KG1 (cell line): ENCODE measurements at regions not wholly inside any gene's neighbourhood (a gene's known extent, or its start where the extent isn't known, plus 50 kb on each side); places are given as distances from the start of the nearest gene placed in this dataset.

ENCODE experiments used
- DNase-seq: peaks from one replicate; lab custom pipeline; 2025; lab: John Stamatoyannopoulos, UW

GRCh38 chr1:106768077-106768476, 288.4 kb upstream of the PRMT6 start:
- DNase-seq, result no peak

- DNase-seq, result no peak
Measured at GRCh38 chr1:106768501-106768900, 288.0 kb upstream of the PRMT6 start.

- DNase-seq, result no peak
Measured at GRCh38 chr1:106773206-106773605, 283.3 kb upstream of the PRMT6 start.

GRCh38 chr1:106780066-106780465, 276.4 kb upstream of the PRMT6 start:
- no peak for DNase-seq

GRCh38 chr1:106780806-106781569, 275.5 kb upstream of the PRMT6 start:
- DNase-seq, result no peak

- no peak for DNase-seq
Measured at GRCh38 chr1:106785176-106785575, 271.3 kb upstream of the PRMT6 start.

GRCh38 chr1:106787520-106787919, 269.0 kb upstream of the PRMT6 start:
- no peak for DNase-seq

- no peak for DNase-seq
Measured at GRCh38 chr1:106789686-106790085, 266.8 kb upstream of the PRMT6 start.

- DNase-seq, result no peak
Measured at GRCh38 chr1:106791041-106791440, 265.4 kb upstream of the PRMT6 start.

- DNase-seq, result no peak
Measured at GRCh38 chr1:106793651-106794050, 262.8 kb upstream of the PRMT6 start.

GRCh38 chr1:106798991-106799390, 257.5 kb upstream of the PRMT6 start:
- DNase-seq, result no peak

GRCh38 chr1:106802181-106802580, 254.3 kb upstream of the PRMT6 start:
- DNase-seq, result no peak

GRCh38 chr1:106814418-106814817, 242.1 kb upstream of the PRMT6 start:
- no peak for DNase-seq

GRCh38 chr1:106817575-106817974, 238.9 kb upstream of the PRMT6 start:
- no peak for DNase-seq

GRCh38 chr1:106831511-106831910, 225.0 kb upstream of the PRMT6 start:
- DNase-seq, result no peak

- DNase-seq, result no peak
Measured at GRCh38 chr1:106836708-106837107, 219.8 kb upstream of the PRMT6 start.

GRCh38 chr1:106843518-106843917, 213.0 kb upstream of the PRMT6 start:
- no peak for DNase-seq

GRCh38 chr1:106846656-106847055, 209.8 kb upstream of the PRMT6 start:
- DNase-seq, result no peak

GRCh38 chr1:106861110-106861509, 195.4 kb upstream of the PRMT6 start:
- DNase-seq, result no peak

GRCh38 chr1:106868828-106869227, 187.6 kb upstream of the PRMT6 start:
- DNase-seq, result no peak

GRCh38 chr1:106875622-106876021, 180.9 kb upstream of the PRMT6 start:
- no peak for DNase-seq

GRCh38 chr1:106876384-106876783, 180.1 kb upstream of the PRMT6 start:
- DNase-seq, result no peak

- no peak for DNase-seq
Measured at GRCh38 chr1:106879538-106879937, 176.9 kb upstream of the PRMT6 start.

GRCh38 chr1:106880226-106880625, 176.2 kb upstream of the PRMT6 start:
- DNase-seq, result no peak
